H9 (cell line): ENCODE measurements at regions not wholly inside any gene's neighbourhood (a gene's known extent, or its start where the extent isn't known, plus 50 kb on each side); places are given as distances from the start of the nearest gene placed in this dataset.

Experiments used
- DNase-seq: peaks from one replicate; pipeline ENCODE4 v3.0.0-alpha.2; 2017
- H2AFZ ChIP-seq: one replicate; pipeline ENCODE4 v1.6.1; 2013; ENCODE audit warnings: mild to moderate bottlenecking, low read length, control low read depth, moderate library complexity
- H2AK5ac ChIP-seq: 2 replicates; pipeline ENCODE4 v1.6.1; 2013; ENCODE audit warnings: low read length, control low read depth, mixed read lengths; ENCODE audit not compliant: insufficient read length
- H2BK120ac ChIP-seq: one replicate; pipeline ENCODE4 v1.6.1; 2013; ENCODE audit warnings: low read depth, mild to moderate bottlenecking, low read length, control low read depth, inconsistent platforms; ENCODE audit not compliant: poor library complexity, severe bottlenecking
- H2BK12ac ChIP-seq: 2 replicates; pipeline ENCODE4 v1.6.1; 2013; ENCODE audit warnings: low read length, control low read depth, mixed read lengths, low read depth; ENCODE audit not compliant: insufficient read length
- H2BK15ac ChIP-seq: 2 replicates; pipeline ENCODE4 v1.6.1; 2013; ENCODE audit warnings: low read depth, low read length, control low read depth
- H2BK20ac ChIP-seq: one replicate; pipeline ENCODE4 v1.6.1; 2013; ENCODE audit warnings: low read depth, mild to moderate bottlenecking, low read length, control low read depth, inconsistent platforms; ENCODE audit not compliant: poor library complexity, severe bottlenecking
- H2BK5ac ChIP-seq: 2 replicates; pipeline ENCODE4 v1.6.1; 2013; ENCODE audit warnings: low read length, control low read depth, mixed read lengths; ENCODE audit not compliant: insufficient read length
- H3K14ac ChIP-seq: 2 replicates; pipeline ENCODE4 v1.6.1; 2013; ENCODE audit warnings: low read length, control low read depth; ENCODE audit not compliant: insufficient read depth
- H3K18ac ChIP-seq: 2 replicates; pipeline ENCODE4 v1.6.1; 2013; ENCODE audit warnings: low read depth, mild to moderate bottlenecking, mixed read lengths, low read length, control low read depth; ENCODE audit not compliant: insufficient read length
- H3K23ac ChIP-seq: 2 replicates; pipeline ENCODE4 v1.6.1; 2013; ENCODE audit warnings: low read length, control low read depth, mixed read lengths, low read depth; ENCODE audit not compliant: insufficient read length
- H3K23me2 ChIP-seq: 2 replicates; pipeline ENCODE4 v1.6.1; 2013; ENCODE audit warnings: low read depth, mild to moderate bottlenecking, mixed read lengths, low read length, control low read depth; ENCODE audit not compliant: insufficient read length, poor library complexity, severe bottlenecking
- H3K27ac ChIP-seq: 2 replicates; pipeline ENCODE4 v1.5.1; 2013; ENCODE audit warnings: low read length, control low read depth, mixed read lengths, low read depth; ENCODE audit not compliant: insufficient read length
- H3K27me3 ChIP-seq: 2 replicates; pipeline ENCODE4 v1.6.1; 2013; ENCODE audit warnings: low read length, control low read depth, inconsistent platforms; ENCODE audit not compliant: insufficient read depth
- H3K4ac ChIP-seq: 2 replicates; pipeline ENCODE4 v1.6.1; 2013; ENCODE audit warnings: low read depth, mild to moderate bottlenecking, control low read depth, inconsistent platforms, low read length, moderate library complexity
- H3K4me1 ChIP-seq: 2 replicates; pipeline ENCODE4 v1.6.1; 2013; ENCODE audit warnings: low read length, control low read depth, inconsistent platforms; ENCODE audit not compliant: insufficient read depth
- H3K4me2 ChIP-seq: 2 replicates; pipeline ENCODE4 v1.6.1; 2013; ENCODE audit warnings: low read length, control low read depth, mixed read lengths; ENCODE audit not compliant: insufficient read length, insufficient read depth
- H3K56ac ChIP-seq: 2 replicates; pipeline ENCODE4 v1.6.1; 2013; ENCODE audit warnings: low read depth, mild to moderate bottlenecking, mixed read lengths, low read length, control low read depth; ENCODE audit not compliant: insufficient read length
- H3K79me1 ChIP-seq: 2 replicates; pipeline ENCODE4 v1.6.1; 2013; ENCODE audit warnings: low read depth, mild to moderate bottlenecking, moderate library complexity, low read length, control low read depth, inconsistent platforms; ENCODE audit not compliant: insufficient read depth, poor library complexity, severe bottlenecking
- H3K79me2 ChIP-seq: 2 replicates; pipeline ENCODE4 v1.6.1; 2013; ENCODE audit warnings: low read length, control low read depth, inconsistent platforms; ENCODE audit not compliant: insufficient read depth
- H3K9ac ChIP-seq: 2 replicates; pipeline ENCODE4 v1.6.1; 2013; ENCODE audit warnings: low read length, control low read depth, mixed read lengths; ENCODE audit not compliant: insufficient read length; ENCODE audit errors: extremely low read depth
- H3K9me3 ChIP-seq: one replicate; pipeline ENCODE4 v1.6.1; 2013; ENCODE audit warnings: low read depth, low read length, inconsistent platforms; ENCODE audit not compliant: control insufficient read depth
- H3T11ph ChIP-seq: one replicate; pipeline ENCODE4 v1.6.1; 2013; ENCODE audit warnings: mild to moderate bottlenecking, low read length, control low read depth, inconsistent platforms
- H4K20me1 ChIP-seq: one replicate; pipeline ENCODE4 v1.6.1; 2013; ENCODE audit not compliant: control insufficient read depth, insufficient read length, insufficient read depth
- H4K5ac ChIP-seq: 2 replicates; pipeline ENCODE4 v1.6.1; 2013; ENCODE audit warnings: low read depth, mild to moderate bottlenecking, mixed read lengths, low read length, control low read depth; ENCODE audit not compliant: insufficient read length
- H4K8ac ChIP-seq: replicated peaks from 2 replicates; pipeline ENCODE4 v1.6.1; 2013; ENCODE audit warnings: low read length, control low read depth, mixed read lengths, low read depth; ENCODE audit not compliant: insufficient read length
- H4K91ac ChIP-seq: 2 replicates; pipeline ENCODE4 v1.6.1; 2013; ENCODE audit warnings: low read depth, mild to moderate bottlenecking, moderate library complexity, mixed read lengths, low read length, control low read depth; ENCODE audit not compliant: insufficient read length
- H3K27ac Mint-ChIP-seq, 3 experiments: 2 replicates in 2 of 3; 3 replicates in 1 of 3; pipeline ENCODE4 v1.8.0; 2020 to 2021; ENCODE audit warnings: mixed read lengths in 3 of 3, mild to moderate bottlenecking in 1 of 3, moderate library complexity in 1 of 3
- H3K27me3 Mint-ChIP-seq: 2 replicates; pipeline ENCODE4 v1.8.0; 2021; ENCODE audit warnings: low read depth, mild to moderate bottlenecking, moderate library complexity, mixed read lengths
- H3K36me3 Mint-ChIP-seq, 3 experiments: 2 replicates in 2 of 3; 3 replicates in 1 of 3; pipeline ENCODE4 v1.8.0; 2020 to 2021; ENCODE audit warnings: low read depth in 3 of 3, mixed read lengths in 3 of 3; ENCODE audit not compliant: insufficient read depth in 1 of 3
- H3K4me1 Mint-ChIP-seq, 2 experiments: 2 replicates each; pipeline ENCODE4 v1.8.0; 2020; ENCODE audit warnings: mixed read lengths in 2 of 2
- H3K4me3 Mint-ChIP-seq, 2 experiments: 2 replicates in 1 of 2; 3 replicates in 1 of 2; pipeline ENCODE4 v1.8.0; 2020 to 2021; ENCODE audit warnings: mild to moderate bottlenecking in 2 of 2, mixed read lengths in 2 of 2, moderate library complexity in 1 of 2
- H3K9me3 Mint-ChIP-seq, 2 experiments: 2 replicates in 1 of 2; 3 replicates in 1 of 2; pipeline ENCODE4 v1.8.0; 2020; ENCODE audit warnings: mild to moderate bottlenecking in 2 of 2, mixed read lengths in 2 of 2, moderate library complexity in 1 of 2
- WGBS: extraction: QIAGEN DNeasy Blood & Tissue Kit; methylation state at CpG from one replicate; pipeline ENCODE4 v1.1.7; 2013; ENCODE audit warnings: missing lambda C conversion rate, low lambda C conversion rate, mixed read lengths; ENCODE audit not compliant: insufficient read length; ENCODE audit errors: extremely low coverage; 5-methylcytosine and 5-hydroxymethylcytosine counted together
- TF ChIP-seq, protein P1 (sequence below): fragments of 200-600 bp; sonication (generic); conservative IDR thresholded peaks from 3 replicates; pipeline ENCODE4 v1.8.0; 2021; ENCODE audit warnings: antibody characterized with exemption, mild to moderate bottlenecking

DNA sequence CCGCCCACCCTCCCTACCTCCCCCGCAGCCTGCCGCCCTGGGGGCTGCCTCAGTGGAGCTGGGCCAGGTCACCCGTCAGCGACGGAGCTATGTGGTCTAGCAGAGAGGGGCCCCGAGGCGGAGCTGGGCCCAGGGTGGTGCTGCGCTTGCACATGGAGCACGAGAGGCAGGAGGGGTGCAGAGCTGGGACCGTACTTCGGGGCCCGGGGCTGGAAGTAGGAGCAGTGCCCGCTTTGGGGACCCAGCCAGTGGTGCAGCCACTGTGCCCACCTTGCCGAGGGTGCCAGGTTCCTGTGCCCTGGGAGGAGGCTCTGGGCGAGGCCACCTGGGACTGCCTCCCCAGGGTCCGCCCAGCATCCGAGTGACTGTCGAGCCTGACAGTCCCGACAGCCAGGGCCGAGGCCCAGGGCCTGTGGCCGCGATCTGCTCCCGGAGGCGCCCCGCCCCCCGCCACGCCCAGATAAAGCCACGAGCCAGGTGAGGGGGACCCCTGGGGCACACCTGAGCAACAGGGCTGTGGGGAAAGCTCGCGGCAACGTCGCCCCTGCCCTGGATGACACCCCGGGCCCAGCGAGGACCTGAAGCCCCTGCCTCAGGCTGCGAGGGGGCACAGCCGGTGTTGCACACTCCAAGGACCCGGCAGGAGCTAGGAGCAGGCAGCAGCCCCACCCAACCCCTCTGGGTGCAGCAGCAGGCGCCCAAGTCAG is 117.5 kb downstream of the DNAAF6 start:
- H3K4me1 Mint-ChIP-seq = no peaks in the 10 kb centered on the region; a peak in 1 of 4 replicates

More for the DNA sequence above, 117.5 kb downstream of the DNAAF6 start:
- H3K4me2 ChIP-seq = no peak overlapping the region
- Mint-ChIP-seq H3K36me3 (no peaks in the 10 kb centered on the region), H3K27me3 (peaks cover 2% of the 10 kb centered on the region), H3K4me3 (no peak overlapping the region), H3K9me3 (peaks cover 0 to 32% of the 10 kb centered on the region in 2 experiments; a peak in 2 of 5 replicates), H3K27ac (no peak overlapping the region)
- H3K79me1 ChIP-seq = no peaks in the 10 kb centered on the region
- no peaks in the 10 kb centered on the region for H4K20me1 ChIP-seq
- H3K4me1 ChIP-seq = no peaks in the 10 kb centered on the region; the same call in 1 of the 2 replicates
- no peak overlapping the region for H3T11ph ChIP-seq
- no peak overlapping the region for H2BK20ac ChIP-seq
- no peak overlapping the region for H3K9ac ChIP-seq
- H2BK15ac ChIP-seq = no peak overlapping the region
- no peak overlapping the region for H4K91ac ChIP-seq
- no peak overlapping the region for H4K8ac ChIP-seq
- no peak overlapping the region for H2BK120ac ChIP-seq
- no peak overlapping the region for H3K23ac ChIP-seq
- H3K4ac ChIP-seq = no peak overlapping the region
- no peak overlapping the region for H2AK5ac ChIP-seq
- no peak overlapping the region for H3K27ac ChIP-seq
- no peaks in the 10 kb centered on the region for H3K27me3 ChIP-seq
- H3K9me3 ChIP-seq = no peaks in the 10 kb centered on the region
- no CpG with 5 or more reads among the region's 39 CpGs for WGBS
- no peak overlapping the region for H3K18ac ChIP-seq
- no peaks in the 10 kb centered on the region for H3K79me2 ChIP-seq
- no peak overlapping the region for H2AFZ ChIP-seq
- peaks cover 4% of the 10 kb centered on the region for H3K23me2 ChIP-seq
- no peak overlapping the region for H3K14ac ChIP-seq
- no peak overlapping the region for H3K56ac ChIP-seq
- no peak for DNase-seq
- H2BK5ac ChIP-seq = no peak overlapping the region
- no peak overlapping the region for H2BK12ac ChIP-seq
- TF ChIP-seq, protein P1, sequence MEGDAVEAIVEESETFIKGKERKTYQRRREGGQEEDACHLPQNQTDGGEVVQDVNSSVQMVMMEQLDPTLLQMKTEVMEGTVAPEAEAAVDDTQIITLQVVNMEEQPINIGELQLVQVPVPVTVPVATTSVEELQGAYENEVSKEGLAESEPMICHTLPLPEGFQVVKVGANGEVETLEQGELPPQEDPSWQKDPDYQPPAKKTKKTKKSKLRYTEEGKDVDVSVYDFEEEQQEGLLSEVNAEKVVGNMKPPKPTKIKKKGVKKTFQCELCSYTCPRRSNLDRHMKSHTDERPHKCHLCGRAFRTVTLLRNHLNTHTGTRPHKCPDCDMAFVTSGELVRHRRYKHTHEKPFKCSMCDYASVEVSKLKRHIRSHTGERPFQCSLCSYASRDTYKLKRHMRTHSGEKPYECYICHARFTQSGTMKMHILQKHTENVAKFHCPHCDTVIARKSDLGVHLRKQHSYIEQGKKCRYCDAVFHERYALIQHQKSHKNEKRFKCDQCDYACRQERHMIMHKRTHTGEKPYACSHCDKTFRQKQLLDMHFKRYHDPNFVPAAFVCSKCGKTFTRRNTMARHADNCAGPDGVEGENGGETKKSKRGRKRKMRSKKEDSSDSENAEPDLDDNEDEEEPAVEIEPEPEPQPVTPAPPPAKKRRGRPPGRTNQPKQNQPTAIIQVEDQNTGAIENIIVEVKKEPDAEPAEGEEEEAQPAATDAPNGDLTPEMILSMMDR = no peak
- H4K5ac ChIP-seq = no peak overlapping the region
